ENCODE measurements at regions not wholly inside any gene's neighbourhood (a gene's known extent, or its start where the extent isn't known, plus 50 kb on each side); places are given as distances from the start of the nearest gene placed in this dataset.

DNA sequence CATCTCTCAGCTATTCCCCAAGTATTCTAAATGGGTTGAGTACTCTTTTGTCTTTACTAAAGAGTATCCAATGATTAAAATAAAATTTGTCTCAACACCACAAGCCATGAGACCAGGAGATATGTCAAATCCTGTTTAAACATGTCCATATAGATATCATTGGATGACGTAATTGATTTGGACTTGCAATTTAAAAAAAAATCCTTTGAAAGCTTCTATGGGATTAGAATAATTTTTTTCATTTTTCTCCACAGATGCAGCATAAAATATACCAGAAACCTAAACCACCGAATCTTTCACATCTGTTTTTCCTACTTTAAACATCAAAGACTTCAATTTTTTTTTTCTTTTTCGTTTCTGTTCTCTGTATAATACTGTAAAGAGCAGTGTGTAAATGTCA is 1022.3 kb downstream of the EPHA3 start:
- TF ChIP-seq, protein P1, sequence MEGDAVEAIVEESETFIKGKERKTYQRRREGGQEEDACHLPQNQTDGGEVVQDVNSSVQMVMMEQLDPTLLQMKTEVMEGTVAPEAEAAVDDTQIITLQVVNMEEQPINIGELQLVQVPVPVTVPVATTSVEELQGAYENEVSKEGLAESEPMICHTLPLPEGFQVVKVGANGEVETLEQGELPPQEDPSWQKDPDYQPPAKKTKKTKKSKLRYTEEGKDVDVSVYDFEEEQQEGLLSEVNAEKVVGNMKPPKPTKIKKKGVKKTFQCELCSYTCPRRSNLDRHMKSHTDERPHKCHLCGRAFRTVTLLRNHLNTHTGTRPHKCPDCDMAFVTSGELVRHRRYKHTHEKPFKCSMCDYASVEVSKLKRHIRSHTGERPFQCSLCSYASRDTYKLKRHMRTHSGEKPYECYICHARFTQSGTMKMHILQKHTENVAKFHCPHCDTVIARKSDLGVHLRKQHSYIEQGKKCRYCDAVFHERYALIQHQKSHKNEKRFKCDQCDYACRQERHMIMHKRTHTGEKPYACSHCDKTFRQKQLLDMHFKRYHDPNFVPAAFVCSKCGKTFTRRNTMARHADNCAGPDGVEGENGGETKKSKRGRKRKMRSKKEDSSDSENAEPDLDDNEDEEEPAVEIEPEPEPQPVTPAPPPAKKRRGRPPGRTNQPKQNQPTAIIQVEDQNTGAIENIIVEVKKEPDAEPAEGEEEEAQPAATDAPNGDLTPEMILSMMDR (IDR thresholded peaks at IDR 0.05; ENCODE audit: extremely low read depth, low read depth, low read length), result no peak
- Histone ChIP-seq H4K20me1 (ENCODE audit: insufficient read depth, low read length) (no peaks in the 10 kb centered on the region), H3K27ac (ENCODE audit: low read depth, low read length) (no peak overlapping the region), H3K27me3 (ENCODE audit: insufficient read depth, low read length) (no peaks in the 10 kb centered on the region), H3K4me2 (ENCODE audit: insufficient read depth, low read length) (no peak overlapping the region), H3K79me2 (ENCODE audit: insufficient read depth, low read length) (no peaks in the 10 kb centered on the region), H3K4me3 (ENCODE audit: insufficient read depth, low read length) (no peak overlapping the region), H3K4me1 (ENCODE audit: insufficient read depth, low read length) (no peaks in the 10 kb centered on the region), H2AFZ (ENCODE audit: low read length) (no peak overlapping the region), H3K9me3 (ENCODE audit: low read depth, low read length) (no peaks in the 10 kb centered on the region), H3K36me3 (ENCODE audit: insufficient read depth, low read length) (no peaks in the 10 kb centered on the region)
- DNase-seq (ENCODE audit: insufficient read length, low spot score, missing footprints), result no peak

DNA sequence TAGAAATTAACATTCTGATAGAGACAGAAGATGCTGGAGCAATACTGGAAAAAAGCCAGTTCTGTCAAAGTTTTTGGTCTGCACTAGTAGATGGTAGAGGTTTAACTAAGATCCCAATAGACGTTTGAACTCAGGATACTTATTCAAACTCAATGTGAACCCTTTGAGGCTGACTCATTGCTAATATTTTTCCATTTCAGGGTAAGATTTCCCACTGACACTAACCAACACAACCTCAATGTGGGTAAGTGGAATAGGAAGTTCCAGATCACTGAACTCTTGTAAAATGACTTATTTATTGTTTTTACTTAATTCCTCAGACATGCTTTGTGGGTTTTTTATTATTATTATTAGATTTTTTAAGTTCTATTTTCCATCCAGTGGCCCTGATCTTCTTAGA is 1024.8 kb downstream of the EPHA3 start:
- Histone ChIP-seq H3K4me3 (ENCODE audit: insufficient read depth, low read length) (no peak overlapping the region), H2AFZ (ENCODE audit: low read length) (no peak overlapping the region), H3K4me1 (ENCODE audit: insufficient read depth, low read length) (no peaks in the 10 kb centered on the region), H3K27ac (ENCODE audit: low read depth, low read length) (no peak overlapping the region), H3K79me2 (ENCODE audit: insufficient read depth, low read length) (no peaks in the 10 kb centered on the region), H4K20me1 (ENCODE audit: insufficient read depth, low read length) (no peaks in the 10 kb centered on the region), H3K27me3 (ENCODE audit: insufficient read depth, low read length) (no peaks in the 10 kb centered on the region), H3K4me2 (ENCODE audit: insufficient read depth, low read length) (no peak overlapping the region), H3K36me3 (ENCODE audit: insufficient read depth, low read length) (no peaks in the 10 kb centered on the region), H3K9me3 (ENCODE audit: low read depth, low read length) (no peaks in the 10 kb centered on the region)
- TF ChIP-seq, protein P1 (IDR thresholded peaks at IDR 0.05; ENCODE audit: extremely low read depth, low read depth, low read length), result no peak
- DNase-seq (ENCODE audit: insufficient read length, low spot score, missing footprints), result no peak

DNA sequence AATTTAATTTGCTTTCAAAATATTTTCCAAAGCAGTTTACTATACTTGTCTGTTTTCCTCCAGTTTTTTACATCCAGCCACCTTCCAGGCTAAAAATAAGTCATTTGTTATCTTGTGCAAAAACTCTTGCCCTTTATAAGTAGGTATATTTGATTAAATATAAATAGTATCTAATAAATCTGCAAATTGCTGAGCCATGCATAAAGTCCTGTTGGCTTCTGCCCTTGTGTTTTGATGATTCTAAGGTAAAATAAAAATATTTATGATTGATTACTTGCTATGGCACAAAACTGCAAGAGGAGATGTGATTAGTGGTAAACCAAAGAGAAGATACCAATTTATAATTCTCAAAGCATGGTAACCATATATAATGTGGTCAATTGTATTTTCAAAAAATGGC is 1026.7 kb downstream of the EPHA3 start:
- Histone ChIP-seq H3K4me3 (ENCODE audit: insufficient read depth, low read length) (no peak overlapping the region), H3K4me2 (ENCODE audit: insufficient read depth, low read length) (no peak overlapping the region), H3K79me2 (ENCODE audit: insufficient read depth, low read length) (no peaks in the 10 kb centered on the region), H4K20me1 (ENCODE audit: insufficient read depth, low read length) (no peaks in the 10 kb centered on the region), H2AFZ (ENCODE audit: low read length) (no peak overlapping the region), H3K27ac (ENCODE audit: low read depth, low read length) (no peak overlapping the region), H3K9me3 (ENCODE audit: low read depth, low read length) (no peaks in the 10 kb centered on the region), H3K27me3 (ENCODE audit: insufficient read depth, low read length) (no peaks in the 10 kb centered on the region), H3K36me3 (ENCODE audit: insufficient read depth, low read length) (no peaks in the 10 kb centered on the region), H3K4me1 (ENCODE audit: insufficient read depth, low read length) (no peaks in the 10 kb centered on the region)
- no peak for DNase-seq (ENCODE audit: insufficient read length, low spot score, missing footprints)
- TF ChIP-seq, protein P1 (IDR thresholded peaks at IDR 0.05; ENCODE audit: extremely low read depth, low read depth, low read length), result no peak

DNA sequence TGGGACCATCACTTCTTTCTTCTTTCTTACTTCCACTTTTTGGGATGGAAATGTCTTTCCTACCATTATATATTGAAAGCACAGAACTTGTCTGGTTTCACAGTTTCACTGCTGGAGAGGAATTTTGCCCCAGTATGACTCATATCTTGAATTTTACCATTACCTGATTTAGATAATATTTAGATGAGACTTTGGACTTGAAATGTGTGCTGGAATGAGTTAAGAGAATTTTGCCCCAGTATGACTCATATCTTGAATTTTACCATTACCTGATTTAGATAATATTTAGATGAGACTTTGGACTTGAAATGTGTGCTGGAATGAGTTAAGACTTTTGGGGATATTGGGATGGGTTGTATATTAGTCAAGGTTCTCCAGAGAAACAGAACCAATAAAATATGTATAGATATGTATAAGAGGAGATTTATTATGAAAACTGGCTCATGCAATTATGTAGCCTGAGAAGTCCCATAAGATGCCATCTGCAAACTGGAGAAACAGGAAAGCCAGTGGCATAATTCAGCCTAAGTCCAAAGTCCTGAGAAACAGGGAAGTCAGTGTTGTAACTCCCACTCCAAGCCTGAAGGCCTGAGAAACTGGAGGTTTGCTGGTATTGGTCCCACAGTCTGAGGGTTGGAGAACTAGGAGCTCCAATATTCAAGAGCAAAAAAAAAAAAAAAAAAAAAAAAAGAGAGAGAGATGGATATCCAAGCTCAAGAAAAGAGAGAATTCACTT is 1029.2 kb downstream of the EPHA3 start:
- no peak for DNase-seq (ENCODE audit: insufficient read length, low spot score, missing footprints)

More for the DNA sequence above, 1029.2 kb downstream of the EPHA3 start:
- Histone ChIP-seq H3K27ac (ENCODE audit: low read depth, low read length) (no peak overlapping the region), H3K36me3 (ENCODE audit: insufficient read depth, low read length) (no peaks in the 10 kb centered on the region), H3K27me3 (ENCODE audit: insufficient read depth, low read length) (no peaks in the 10 kb centered on the region), H4K20me1 (ENCODE audit: insufficient read depth, low read length) (no peaks in the 10 kb centered on the region), H3K79me2 (ENCODE audit: insufficient read depth, low read length) (no peaks in the 10 kb centered on the region), H3K4me3 (ENCODE audit: insufficient read depth, low read length) (no peak overlapping the region), H3K9me3 (ENCODE audit: low read depth, low read length) (no peaks in the 10 kb centered on the region), H3K4me1 (ENCODE audit: insufficient read depth, low read length) (no peaks in the 10 kb centered on the region), H2AFZ (ENCODE audit: low read length) (no peak overlapping the region), H3K4me2 (ENCODE audit: insufficient read depth, low read length) (no peak overlapping the region)
- TF ChIP-seq, protein P1 (IDR thresholded peaks at IDR 0.05; ENCODE audit: extremely low read depth, low read depth, low read length), result no peak

Measured in osteoblast (primary cell).